ENCODE measurements at regions not wholly inside any gene's neighbourhood (a gene's known extent, or its start where the extent isn't known, plus 50 kb on each side); places are given as distances from the start of the nearest gene placed in this dataset.

DNA sequence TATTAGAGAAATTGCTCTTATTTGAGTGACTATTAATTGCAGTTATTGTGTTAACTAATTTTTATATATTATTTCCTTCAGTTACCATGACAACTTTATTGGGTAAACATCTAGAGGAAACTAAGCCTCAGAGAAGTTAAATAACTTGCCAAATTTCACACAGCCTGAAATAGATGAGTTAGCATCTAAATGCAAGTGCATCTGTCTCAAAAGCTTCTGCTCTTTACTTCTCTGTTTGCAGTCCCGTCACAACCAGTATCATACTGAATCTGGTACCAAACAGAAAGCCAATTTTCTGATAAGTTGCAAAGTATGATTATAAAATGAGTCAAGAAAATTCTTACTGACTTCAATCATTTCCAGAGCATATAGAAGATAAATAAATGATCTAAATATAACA is 1544.9 kb upstream of the PCDH7 start:
- ChIA-PET RAD21 (ENCODE audit: unreplicated experiment) (no interaction called here), POLR2A (no interaction called here), CTCF (no interaction called here), SMC1A (ENCODE audit: uncharacterized antibody, unreplicated experiment) (no interaction called here)
- in situ Hi-C loops (cut with MboI) (no loop called here), intact Hi-C loops (cut with micrococcal nuclease; ENCODE audit: unreplicated experiment) (no loop called here)
- Histone ChIP-seq H2AFZ (ENCODE audit: control insufficient read depth, low read depth, low read length) (no peak overlapping the region), H3K4me3 (no peak overlapping the region), H3K4me2 (ENCODE audit: control insufficient read depth, insufficient read depth) (no peak overlapping the region), H3K9ac (ENCODE audit: control insufficient read depth, insufficient read depth, low read length) (no peak overlapping the region), H3K27me3 (replicated peaks in 1 of 2; ENCODE audit: control insufficient read depth in 2 of 2, insufficient read depth in 2 of 2, low read length in 1 of 2) (no peaks in the 10 kb centered on the region), H3K27ac (ENCODE audit: control insufficient read depth, insufficient read depth) (no peak overlapping the region), H3K36me3 (ENCODE audit: control insufficient read depth in 2 of 2, insufficient read depth in 2 of 2, low read length in 1 of 2) (no peaks in the 10 kb centered on the region), H3K4me1 (ENCODE audit: control insufficient read depth, insufficient read depth, low read length) (no peaks in the 10 kb centered on the region), H3K79me2 (ENCODE audit: control insufficient read depth, insufficient read depth, low read length) (no peaks in the 10 kb centered on the region), H4K20me1 (ENCODE audit: control insufficient read depth, insufficient read depth) (no peaks in the 10 kb centered on the region), H3K9me3 (replicated peaks; ENCODE audit: control insufficient read depth, insufficient read depth, low read length) (no peaks in the 10 kb centered on the region)
- no TSS peak for BruUV-seq (replicated peaks)
- WGBS (ENCODE audit: insufficient coverage, insufficient replicate concordance, low lambda C conversion rate, missing lambda C conversion rate), result 0% methylated on average over 1 of the region's 1 CpG
- no peak for FAIRE-seq
- no peak for ATAC-seq
- no peak for DNase-seq (ENCODE audit: low read depth, low spot score)
- no peak for TF ChIP-seq CHD1 (IDR thresholded peaks at IDR 0.05; ENCODE audit: low read depth, low read length)
- no peak for TF ChIP-seq ZNF622 (IDR thresholded peaks at IDR 0.05)
- TF ChIP-seq HDGF (IDR thresholded peaks at IDR 0.05), result no peak
- no peak for TF ChIP-seq TAF1 (IDR thresholded peaks at IDR 0.05; ENCODE audit: borderline replicate concordance, low read depth, low read length)
- no peak for TF ChIP-seq IKZF2 (IDR thresholded peaks at IDR 0.05)
- no peak for TF ChIP-seq NFXL1 (IDR thresholded peaks at IDR 0.05; ENCODE audit: borderline replicate concordance)
- no peak for TF ChIP-seq EP300 (IDR thresholded peaks at IDR 0.05; ENCODE audit: borderline replicate concordance in 1 of 2, control insufficient read depth in 1 of 2, low read depth in 2 of 2, low read length in 2 of 2)
- TF ChIP-seq, protein P1, sequence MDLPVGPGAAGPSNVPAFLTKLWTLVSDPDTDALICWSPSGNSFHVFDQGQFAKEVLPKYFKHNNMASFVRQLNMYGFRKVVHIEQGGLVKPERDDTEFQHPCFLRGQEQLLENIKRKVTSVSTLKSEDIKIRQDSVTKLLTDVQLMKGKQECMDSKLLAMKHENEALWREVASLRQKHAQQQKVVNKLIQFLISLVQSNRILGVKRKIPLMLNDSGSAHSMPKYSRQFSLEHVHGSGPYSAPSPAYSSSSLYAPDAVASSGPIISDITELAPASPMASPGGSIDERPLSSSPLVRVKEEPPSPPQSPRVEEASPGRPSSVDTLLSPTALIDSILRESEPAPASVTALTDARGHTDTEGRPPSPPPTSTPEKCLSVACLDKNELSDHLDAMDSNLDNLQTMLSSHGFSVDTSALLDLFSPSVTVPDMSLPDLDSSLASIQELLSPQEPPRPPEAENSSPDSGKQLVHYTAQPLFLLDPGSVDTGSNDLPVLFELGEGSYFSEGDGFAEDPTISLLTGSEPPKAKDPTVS (IDR thresholded peaks at IDR 0.05; ENCODE audit: low read depth, low read length), result no peak
- TF ChIP-seq STAT3 (IDR thresholded peaks at IDR 0.05; ENCODE audit: low read depth, low read length), result no peak
- no peak for TF ChIP-seq CBX5 (IDR thresholded peaks at IDR 0.05; ENCODE audit: low read depth)
- no peak for TF ChIP-seq GATAD2B (conservative IDR thresholded peaks at IDR 0.05; ENCODE audit: low read depth)
- TF ChIP-seq FOXM1 (IDR thresholded peaks at IDR 0.05; ENCODE audit: low read depth, low read length), result no peak
- TF ChIP-seq, protein P2, sequence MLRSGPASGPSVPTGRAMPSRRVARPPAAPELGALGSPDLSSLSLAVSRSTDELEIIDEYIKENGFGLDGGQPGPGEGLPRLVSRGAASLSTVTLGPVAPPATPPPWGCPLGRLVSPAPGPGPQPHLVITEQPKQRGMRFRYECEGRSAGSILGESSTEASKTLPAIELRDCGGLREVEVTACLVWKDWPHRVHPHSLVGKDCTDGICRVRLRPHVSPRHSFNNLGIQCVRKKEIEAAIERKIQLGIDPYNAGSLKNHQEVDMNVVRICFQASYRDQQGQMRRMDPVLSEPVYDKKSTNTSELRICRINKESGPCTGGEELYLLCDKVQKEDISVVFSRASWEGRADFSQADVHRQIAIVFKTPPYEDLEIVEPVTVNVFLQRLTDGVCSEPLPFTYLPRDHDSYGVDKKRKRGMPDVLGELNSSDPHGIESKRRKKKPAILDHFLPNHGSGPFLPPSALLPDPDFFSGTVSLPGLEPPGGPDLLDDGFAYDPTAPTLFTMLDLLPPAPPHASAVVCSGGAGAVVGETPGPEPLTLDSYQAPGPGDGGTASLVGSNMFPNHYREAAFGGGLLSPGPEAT (IDR thresholded peaks at IDR 0.05; ENCODE audit: low read depth), result no peak
- no peak for TF ChIP-seq ZZZ3 (IDR thresholded peaks at IDR 0.05; ENCODE audit: control insufficient read depth, insufficient read length, low read depth)
- TF ChIP-seq RCOR1 (conservative IDR thresholded peaks at IDR 0.05; ENCODE audit: low read depth, low read length), result no peak

Data from GM12878 (cell line).